Common myeloid progenitor, CD34-positive (primary cell): ENCODE measurements at regions not wholly inside any gene's neighbourhood (a gene's known extent, or its start where the extent isn't known, plus 50 kb on each side); places are given as distances from the start of the nearest gene placed in this dataset.

Experiments
- CTCF ChIA-PET: fragments of 350-600 bp; sonication (Branson Sonifier 250); formaldehyde crosslinking; loops from one replicate; lab custom pipeline; 2021; ENCODE audit warnings: antibody characterized with exemption; lab: Charles Lee
- POLR2A ChIA-PET: fragments of 350-600 bp; sonication (Branson Sonifier 250); formaldehyde crosslinking; loops from one replicate; lab custom pipeline; 2021; ENCODE audit warnings: antibody characterized with exemption; lab: Charles Lee
- DNase-seq, 3 donors: peaks; one replicate each; pipeline versions ENCODE4 v3.0.0 to v3.0.0-alpha.2; 2013
- H3K27ac ChIP-seq, 2 experiments: 1 replicate in 1 of 2; 2 replicates in 1 of 2; pipeline ENCODE4 v1.7.0; 2013; ENCODE audit warnings: inconsistent platforms in 2 of 2, low read length in 2 of 2, mild to moderate bottlenecking in 2 of 2, low read depth in 1 of 2, moderate library complexity in 1 of 2; ENCODE audit not compliant: severe bottlenecking in 2 of 2, insufficient read depth in 1 of 2, poor library complexity in 1 of 2
- H3K27me3 ChIP-seq, 5 experiments: replicated peaks in 2 of 5; 1 replicate in 3 of 5; 2 replicates in 2 of 5; pipeline versions ENCODE4 v1.6.1 to v1.7.0; 2013; ENCODE audit warnings: low read length in 4 of 5, mild to moderate bottlenecking in 2 of 5, moderate library complexity in 2 of 5, inconsistent platforms in 1 of 5; ENCODE audit not compliant: insufficient read depth in 5 of 5, control insufficient read depth in 4 of 5
- H3K36me3 ChIP-seq, 4 experiments: 1 replicate in 2 of 4; 2 replicates in 2 of 4; pipeline versions ENCODE4 v1.6.1 to v1.7.0; 2013; ENCODE audit warnings: low read length in 3 of 4, control low read depth in 1 of 4, mild to moderate bottlenecking in 1 of 4; ENCODE audit not compliant: control insufficient read depth in 4 of 4, insufficient read depth in 4 of 4
- H3K4me1 ChIP-seq, 4 experiments: 1 replicate in 3 of 4; 2 replicates in 1 of 4; pipeline versions ENCODE4 v1.6.1 to v1.7.1; 2013; ENCODE audit warnings: low read length in 3 of 4, mild to moderate bottlenecking in 3 of 4, control low read depth in 1 of 4, inconsistent platforms in 1 of 4, moderate library complexity in 1 of 4; ENCODE audit not compliant: control insufficient read depth in 4 of 4, insufficient read depth in 4 of 4; ENCODE audit errors: control extremely low read depth in 1 of 4
- H3K4me3 ChIP-seq, 7 experiments: 1 replicate in 4 of 7; 2 replicates in 3 of 7; pipeline versions ENCODE4 v1.5.1 to v1.7.0; 2013; ENCODE audit warnings: mild to moderate bottlenecking in 7 of 7, low read length in 6 of 7, moderate library complexity in 6 of 7, inconsistent platforms in 2 of 7, low read depth in 2 of 7, control low read depth in 1 of 7; ENCODE audit not compliant: insufficient read depth in 4 of 7, control insufficient read depth in 1 of 7; ENCODE audit errors: extremely low read depth in 1 of 7
- H3K9me3 ChIP-seq, 5 experiments: 1 replicate in 4 of 5; 2 replicates in 1 of 5; pipeline versions ENCODE4 v1.6.1 to v1.7.1; 2013; ENCODE audit warnings: low read length in 4 of 5, mild to moderate bottlenecking in 2 of 5, inconsistent platforms in 1 of 5, low read depth in 1 of 5, moderate library complexity in 1 of 5; ENCODE audit not compliant: control insufficient read depth in 4 of 5, insufficient read depth in 2 of 5; ENCODE audit errors: control extremely low read depth in 1 of 5
- whole genome bisulfite sequencing: methylation state at CpG from one replicate; pipeline ENCODE4 v1.1.5; 2013; ENCODE audit not compliant: insufficient coverage; 5-methylcytosine and 5-hydroxymethylcytosine counted together

GRCh38 chr2:226215902-226216503, 583.6 kb downstream of the IRS1 start:
- H3K27ac ChIP-seq: no peak overlapping the region
- DNase-seq: peak; percentile 44 to 53 (median 48)
- no peaks in the 10 kb centered on the region for H3K36me3 ChIP-seq
- ChIA-PET POLR2A (no interaction called here), CTCF (interaction anchor here (1.0 to 1.5 kb wide), 4 partner anchors 16 to 587 kb away, joined by 3 to 5 read pairs (median 3); no protein-coding TSS in a partner anchor)
- 33% methylated on average over 1 of the region's 11 CpGs for WGBS
- H3K4me3 ChIP-seq: no peak overlapping the region
- H3K27me3 ChIP-seq: peaks cover 0 to 2% (median 0%) of the 10 kb centered on the region in 5 experiments
- no peaks in the 10 kb centered on the region for H3K9me3 ChIP-seq
- no peaks in the 10 kb centered on the region for H3K4me1 ChIP-seq

GRCh38 chr2:226213717-226214116, 585.9 kb downstream of the IRS1 start:
- H3K36me3 ChIP-seq: no peaks in the 10 kb centered on the region
- H3K4me3 ChIP-seq: no peak overlapping the region
- H3K9me3 ChIP-seq: no peaks in the 10 kb centered on the region
- peaks cover 0 to 2% (median 0%) of the 10 kb centered on the region in 5 experiments for H3K27me3 ChIP-seq
- DNase-seq: no peak
- H3K4me1 ChIP-seq: no peaks in the 10 kb centered on the region
- ChIA-PET POLR2A (no interaction called here), CTCF (interaction anchor here (0.7 kb wide), 1 partner anchor 610 kb away, joined by 4 read pairs; no protein-coding TSS in a partner anchor)
- no peak overlapping the region for H3K27ac ChIP-seq
- no CpG with 5 or more reads among the region's 4 CpGs for WGBS

- H3K4me1 ChIP-seq: no peaks in the 10 kb centered on the region
- H3K36me3 ChIP-seq: no peaks in the 10 kb centered on the region
- no peaks in the 10 kb centered on the region for H3K9me3 ChIP-seq
- no peak overlapping the region for H3K27ac ChIP-seq
- H3K4me3 ChIP-seq: no peak overlapping the region
- ChIA-PET POLR2A (no interaction called here), CTCF (no interaction called here)
- DNase-seq: no peak
- peaks cover 0 to 2% (median 0%) of the 10 kb centered on the region in 5 experiments for H3K27me3 ChIP-seq
- no CpG with 5 or more reads among the region's 1 CpG for WGBS
Observed at GRCh38 chr2:226211439-226211838, 588.2 kb downstream of the IRS1 start.

GRCh38 chr2:226208726-226209125, 590.9 kb downstream of the IRS1 start:
- Histone ChIP-seq H3K27me3 (peaks cover 0 to 2% (median 0%) of the 10 kb centered on the region in 5 experiments), H3K27ac (no peak overlapping the region), H3K4me3 (no peak overlapping the region), H3K4me1 (no peaks in the 10 kb centered on the region), H3K36me3 (no peaks in the 10 kb centered on the region), H3K9me3 (no peaks in the 10 kb centered on the region)
- CTCF ChIA-PET: no interaction called here
- POLR2A ChIA-PET: no interaction called here
- WGBS: 100% methylated on average over 1 of the region's 2 CpGs
- no peak for DNase-seq

- Histone ChIP-seq H3K27ac (no peak overlapping the region), H3K27me3 (no peaks in the 10 kb centered on the region), H3K9me3 (no peaks in the 10 kb centered on the region), H3K36me3 (no peaks in the 10 kb centered on the region), H3K4me3 (no peak overlapping the region), H3K4me1 (no peaks in the 10 kb centered on the region)
- POLR2A ChIA-PET: no interaction called here
- CTCF ChIA-PET: no interaction called here
- WGBS: 90% methylated on average over 3 of the region's 5 CpGs
- no peak for DNase-seq
Observed at GRCh38 chr2:226207671-226208070, 591.9 kb downstream of the IRS1 start.

GRCh38 chr2:226199555-226199954, 600.1 kb downstream of the IRS1 start:
- Histone ChIP-seq H3K4me3 (no peak overlapping the region), H3K4me1 (no peaks in the 10 kb centered on the region), H3K27me3 (no peaks in the 10 kb centered on the region), H3K27ac (no peak overlapping the region), H3K36me3 (no peaks in the 10 kb centered on the region), H3K9me3 (no peaks in the 10 kb centered on the region)
- ChIA-PET POLR2A (no interaction called here), CTCF (interaction anchor here (1.1 kb wide), 1 partner anchor 16 kb away, joined by 3 read pairs; no protein-coding TSS in a partner anchor)
- WGBS: 83% methylated on average over 1 of the region's 2 CpGs
- DNase-seq: no peak

GRCh38 chr2:226198956-226199355, 600.7 kb downstream of the IRS1 start:
- POLR2A ChIA-PET: no interaction called here
- no peaks in the 10 kb centered on the region for H3K36me3 ChIP-seq
- 94% methylated on average over 4 of the region's 4 CpGs for WGBS
- no peaks in the 10 kb centered on the region for H3K4me1 ChIP-seq
- no peaks in the 10 kb centered on the region for H3K9me3 ChIP-seq
- CTCF ChIA-PET: no interaction called here
- H3K27ac ChIP-seq: no peak overlapping the region
- DNase-seq: no peak
- H3K27me3 ChIP-seq: no peaks in the 10 kb centered on the region
- H3K4me3 ChIP-seq: no peak overlapping the region
